ENCODE measurements at regions not wholly inside any gene's neighbourhood (a gene's known extent, or its start where the extent isn't known, plus 50 kb on each side); places are given as distances from the start of the nearest gene placed in this dataset.

DNA sequence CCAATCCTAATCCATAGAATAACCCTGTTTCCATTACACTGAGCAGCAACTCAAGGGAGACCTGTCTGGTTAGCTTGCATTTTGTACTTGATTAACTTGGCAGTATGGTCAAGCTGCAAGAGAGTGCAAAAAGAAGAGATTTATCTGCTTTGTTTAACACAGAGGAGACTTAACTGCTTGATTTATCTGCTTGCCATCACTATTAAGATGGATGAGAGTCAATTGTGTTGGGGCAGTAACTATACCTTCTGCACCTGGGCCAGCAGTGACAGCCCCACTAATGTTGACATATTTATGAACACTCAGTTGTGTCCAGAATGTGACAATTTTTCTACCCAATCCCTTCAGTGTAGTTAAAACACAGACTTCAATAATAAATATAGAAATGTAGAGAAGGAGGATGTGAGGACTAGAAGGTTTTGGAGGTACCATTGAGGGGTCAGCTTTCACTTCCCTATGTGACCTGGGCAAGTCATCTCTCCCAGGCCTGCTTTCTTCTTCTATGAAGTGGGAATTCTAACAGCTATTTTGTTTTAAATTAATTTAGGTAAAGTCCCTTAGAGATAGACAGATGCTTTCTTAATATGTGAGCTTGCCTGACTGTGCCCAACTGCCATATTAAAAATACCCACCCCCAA lies 159.1 kb upstream of the KCNK2 start:
- FAIRE-seq, result no peak

DNA sequence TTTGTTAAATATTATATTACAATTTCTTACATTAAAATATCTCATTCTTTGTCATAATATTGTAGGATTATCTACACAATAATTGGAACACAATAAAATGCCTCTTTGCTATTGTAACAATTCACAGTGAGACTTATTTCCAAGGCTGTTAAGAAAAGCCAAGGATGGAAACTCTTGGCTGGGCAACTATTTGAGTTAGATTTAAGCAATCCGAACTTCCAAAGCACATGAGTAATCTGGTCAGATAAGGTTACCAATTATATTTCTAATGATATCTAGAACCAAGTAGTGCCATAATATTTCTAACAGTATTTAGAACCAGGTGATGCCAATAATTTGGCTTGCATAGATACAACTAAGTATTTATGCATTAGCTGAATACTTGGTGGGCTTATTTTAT lies 154.7 kb upstream of the KCNK2 start:
- DNase-seq (ENCODE audit: insufficient read length, low spot score) (no peak), FAIRE-seq (no peak)

More for the DNA sequence above, 159.1 kb upstream of the KCNK2 start:
- no peak for DNase-seq (ENCODE audit: insufficient read length, low spot score)

DNA sequence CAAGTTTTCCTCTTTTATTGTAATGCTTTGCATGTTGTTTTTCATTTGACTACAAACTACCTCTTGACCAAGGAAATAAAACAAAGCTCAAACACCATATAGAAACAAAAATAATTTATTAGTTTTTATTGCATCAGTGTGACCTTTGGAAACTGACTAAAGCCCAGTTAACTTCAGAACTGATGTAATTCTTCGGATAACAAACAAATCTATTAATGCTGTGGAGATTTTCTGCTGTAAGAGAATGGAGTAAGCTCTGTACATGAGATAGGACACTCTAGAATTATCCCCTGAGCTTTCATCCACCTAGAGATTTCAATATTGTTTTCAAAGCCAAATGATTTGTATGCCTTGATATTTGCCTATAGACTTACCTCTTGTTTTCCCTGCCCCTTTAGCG lies 154.0 kb upstream of the KCNK2 start:
- no peak for FAIRE-seq
- DNase-seq (ENCODE audit: insufficient read length, low spot score), result no peak

DNA sequence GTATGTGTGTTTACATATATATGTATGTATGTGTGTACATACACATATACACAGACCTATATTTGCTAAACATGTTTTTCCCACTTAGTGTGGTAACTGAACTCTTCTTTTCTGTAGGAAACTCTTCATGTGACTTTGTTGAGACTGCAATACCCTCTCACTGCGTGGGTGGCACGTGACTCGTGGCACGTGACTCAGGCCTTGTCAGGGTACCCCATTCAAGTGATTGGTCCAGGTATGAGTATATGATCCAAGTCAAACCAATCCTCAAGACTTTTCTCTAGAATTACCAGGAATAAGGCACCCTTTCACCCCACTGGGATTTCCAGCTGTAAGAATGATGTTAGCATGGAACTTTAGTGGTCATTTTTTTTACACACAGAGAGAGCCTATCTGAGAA lies 149.2 kb upstream of the KCNK2 start:
- DNase-seq (ENCODE audit: insufficient read length, low spot score), result no peak
- FAIRE-seq, result no peak

DNA sequence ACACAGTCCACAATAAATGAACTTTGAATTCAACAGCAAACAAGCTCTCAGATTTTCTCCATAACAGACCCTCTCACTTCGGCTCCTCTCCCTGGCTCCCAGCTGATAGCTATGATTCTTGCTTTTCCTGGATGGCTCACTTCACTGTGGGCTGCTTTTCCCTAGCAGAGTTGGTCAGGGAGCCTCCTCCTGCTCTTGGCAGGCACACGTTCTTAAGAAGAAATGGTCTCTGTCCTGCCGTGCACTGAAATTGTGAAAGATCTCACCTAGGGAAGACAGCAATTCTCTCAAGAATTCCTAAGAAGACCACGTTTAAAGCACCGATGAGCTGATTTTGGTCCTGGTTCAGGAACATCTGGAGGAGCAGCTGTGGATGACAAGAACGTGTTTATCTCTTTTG lies 148.5 kb upstream of the KCNK2 start:
- FAIRE-seq, result no peak
- DNase-seq (ENCODE audit: insufficient read length, low spot score), result no peak

DNA sequence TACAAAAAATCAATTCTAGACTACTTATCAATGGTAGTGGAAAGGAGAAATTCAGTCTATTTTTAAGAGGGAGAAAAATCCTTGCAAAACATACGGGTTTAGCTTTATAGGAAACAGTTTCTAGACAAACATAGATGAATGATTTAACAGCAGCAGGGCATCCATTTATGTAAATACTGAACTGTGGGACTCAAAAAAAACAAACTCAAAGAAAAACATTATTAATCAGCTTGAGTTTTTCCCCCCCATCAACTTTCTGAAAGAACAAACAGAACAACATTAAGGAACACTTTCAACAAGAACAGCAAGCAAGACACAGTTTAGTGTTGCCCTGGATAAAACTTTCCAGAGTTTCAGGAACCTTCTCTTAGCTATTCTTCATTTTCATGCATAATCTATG lies 147.3 kb upstream of the KCNK2 start:
- DNase-seq (ENCODE audit: insufficient read length, low spot score) (no peak), FAIRE-seq (no peak)

DNA sequence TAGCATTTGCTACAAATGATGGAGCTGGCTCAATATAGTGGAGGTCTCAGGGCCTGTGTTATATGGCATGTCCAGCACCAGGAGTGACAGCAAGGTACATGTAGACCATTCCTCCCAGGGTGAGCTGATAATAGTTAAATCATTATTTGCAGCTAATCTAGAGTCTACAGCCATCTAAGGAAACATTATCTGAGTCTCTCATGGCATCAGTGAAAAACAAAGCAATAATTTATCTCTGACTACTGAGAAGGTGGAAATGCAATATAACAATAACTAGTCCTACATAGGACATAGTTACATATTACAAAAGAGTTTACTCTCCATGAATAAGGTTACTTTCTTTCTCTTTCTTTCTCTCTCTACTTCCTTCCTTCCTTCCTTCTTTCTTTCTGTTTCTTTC lies 143.4 kb upstream of the KCNK2 start:
- DNase-seq (ENCODE audit: insufficient read length, low spot score) (no peak), FAIRE-seq (no peak)

DNA sequence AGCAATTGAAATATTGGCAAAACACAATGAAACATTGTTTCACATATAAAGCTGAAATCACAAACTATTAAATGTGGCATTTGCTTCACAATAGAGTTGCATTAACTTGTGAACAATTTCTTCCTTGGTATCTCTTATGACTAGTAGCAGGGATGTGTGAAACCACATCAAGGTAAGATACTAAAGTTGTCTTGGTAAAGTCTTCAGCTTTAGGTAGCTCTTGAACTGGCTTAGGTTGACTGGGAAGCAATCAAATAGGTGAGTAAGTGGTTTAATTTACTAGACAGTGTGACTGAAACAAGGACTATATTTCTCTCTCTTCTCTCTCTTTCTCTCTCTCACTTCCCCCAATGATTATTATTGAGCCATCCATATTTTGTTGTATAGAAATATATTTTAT lies 141.5 kb upstream of the KCNK2 start:
- no peak for FAIRE-seq

DNA sequence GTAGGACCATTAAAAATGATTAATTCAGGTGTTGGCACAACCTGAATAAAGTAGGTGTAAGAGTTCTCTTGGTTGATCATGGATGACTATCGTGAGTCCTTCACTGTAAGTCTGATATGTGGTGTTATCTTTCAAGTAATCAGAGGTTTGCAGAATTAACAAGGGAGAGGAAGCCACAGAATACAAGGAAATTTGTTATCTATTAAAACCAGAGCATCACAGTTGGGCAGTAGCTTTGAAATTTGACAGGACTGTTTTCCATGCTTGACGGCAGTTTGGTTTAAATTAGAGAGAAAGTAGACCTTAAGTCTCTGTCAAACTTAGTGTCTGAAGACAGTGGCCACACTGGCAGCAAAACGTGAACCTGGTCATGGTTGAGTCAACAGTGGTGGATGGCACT lies 139.5 kb upstream of the KCNK2 start:
- DNase-seq (ENCODE audit: insufficient read length, low spot score) (no peak), FAIRE-seq (no peak)

More for the DNA sequence above, 141.5 kb upstream of the KCNK2 start:
- no peak for DNase-seq (ENCODE audit: insufficient read length, low spot score)

DNA sequence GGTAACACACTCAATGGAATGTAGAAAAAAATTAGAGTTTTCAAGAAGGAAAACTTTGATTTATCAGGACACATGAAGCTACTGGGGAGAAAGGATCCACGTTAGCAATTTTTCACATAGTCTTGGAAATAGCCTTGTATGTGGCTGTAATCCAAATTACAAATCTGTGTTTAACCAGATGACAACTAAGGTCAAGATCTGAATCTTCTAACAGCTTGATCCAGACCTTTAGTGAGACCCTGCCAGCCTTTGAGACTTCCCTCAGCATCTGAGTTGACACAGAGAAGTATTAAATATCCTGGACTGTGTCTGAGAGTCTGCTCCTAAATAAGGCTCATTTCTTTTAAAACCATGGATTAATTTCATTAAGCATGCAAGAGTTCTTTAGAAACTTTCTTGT lies 135.9 kb upstream of the KCNK2 start:
- FAIRE-seq (no peak), DNase-seq (ENCODE audit: insufficient read length, low spot score) (no peak)

DNA sequence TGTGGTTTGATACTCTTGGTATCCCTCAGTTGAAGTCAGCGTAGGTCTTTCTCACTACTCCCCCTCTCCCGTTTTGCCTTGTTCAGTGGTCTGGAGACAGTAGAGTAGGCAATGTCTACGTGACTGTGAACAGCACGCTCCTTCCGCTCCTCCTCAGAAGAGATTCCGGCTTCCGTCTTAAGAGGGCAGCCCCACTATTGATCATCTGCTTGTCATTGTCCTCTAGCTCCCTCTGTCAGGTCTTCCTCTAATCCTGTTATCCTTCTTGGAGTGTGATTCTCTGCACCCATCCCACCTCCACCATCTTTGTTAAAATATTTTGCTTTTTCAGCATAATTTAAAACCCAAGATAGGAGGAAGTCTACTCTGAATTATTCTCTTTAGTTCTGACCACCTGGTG lies 129.9 kb upstream of the KCNK2 start:
- DNase-seq (ENCODE audit: insufficient read length, low spot score) (no peak), FAIRE-seq (no peak)

DNA sequence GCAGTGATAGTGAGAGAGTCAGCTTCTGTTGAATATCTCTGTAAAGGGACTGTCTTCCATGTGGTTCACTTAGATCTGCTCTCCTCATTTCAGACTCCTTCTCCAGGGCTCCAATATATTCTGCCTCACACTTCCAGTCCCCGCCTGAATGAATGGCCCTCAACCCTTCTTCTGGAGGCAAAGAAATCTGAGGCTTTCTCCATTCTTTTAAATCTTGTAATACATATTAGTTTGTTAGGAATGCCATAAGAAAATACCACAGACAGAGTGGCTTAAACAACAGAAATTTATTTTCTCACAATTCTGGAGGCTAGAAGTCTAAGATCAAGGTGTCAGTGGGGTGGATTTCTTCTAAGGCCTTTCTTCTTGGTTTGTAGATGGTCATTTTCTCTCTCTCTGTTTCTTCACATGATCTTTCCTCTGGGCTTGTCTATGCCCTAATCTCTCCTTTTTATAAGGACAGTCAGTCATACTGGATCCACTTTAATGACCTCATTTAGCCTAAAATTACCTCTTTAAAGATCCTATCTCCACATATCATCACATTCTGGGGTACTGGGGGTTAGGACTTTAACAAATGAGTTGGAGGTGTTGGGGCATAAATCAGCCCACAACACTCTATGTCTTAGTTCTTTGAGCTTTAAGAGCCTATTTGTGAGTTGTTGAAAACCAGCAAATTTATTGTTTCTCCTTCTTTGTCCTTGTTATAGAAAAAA lies 128.5 kb upstream of the KCNK2 start:
- FAIRE-seq (no peak), DNase-seq (ENCODE audit: insufficient read length, low spot score) (no peak)

DNA sequence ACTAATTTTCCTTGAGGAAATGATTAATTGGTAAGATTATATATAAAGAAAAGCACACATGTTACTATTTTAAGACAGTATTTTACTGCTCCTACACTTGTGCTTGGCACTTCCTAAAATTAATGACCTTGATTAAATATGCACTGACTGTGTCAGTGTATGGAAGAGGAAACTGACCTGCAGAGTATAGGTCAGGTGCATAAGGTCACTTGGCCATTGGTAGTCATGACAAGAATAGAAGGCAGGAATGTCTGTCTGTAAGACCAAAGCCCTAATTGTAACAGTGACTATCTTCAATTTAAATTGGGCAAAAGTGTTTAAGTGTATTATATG lies 128.0 kb upstream of the KCNK2 start:
- DNase-seq (ENCODE audit: insufficient read length, low spot score) (no peak), FAIRE-seq (no peak)

DNA sequence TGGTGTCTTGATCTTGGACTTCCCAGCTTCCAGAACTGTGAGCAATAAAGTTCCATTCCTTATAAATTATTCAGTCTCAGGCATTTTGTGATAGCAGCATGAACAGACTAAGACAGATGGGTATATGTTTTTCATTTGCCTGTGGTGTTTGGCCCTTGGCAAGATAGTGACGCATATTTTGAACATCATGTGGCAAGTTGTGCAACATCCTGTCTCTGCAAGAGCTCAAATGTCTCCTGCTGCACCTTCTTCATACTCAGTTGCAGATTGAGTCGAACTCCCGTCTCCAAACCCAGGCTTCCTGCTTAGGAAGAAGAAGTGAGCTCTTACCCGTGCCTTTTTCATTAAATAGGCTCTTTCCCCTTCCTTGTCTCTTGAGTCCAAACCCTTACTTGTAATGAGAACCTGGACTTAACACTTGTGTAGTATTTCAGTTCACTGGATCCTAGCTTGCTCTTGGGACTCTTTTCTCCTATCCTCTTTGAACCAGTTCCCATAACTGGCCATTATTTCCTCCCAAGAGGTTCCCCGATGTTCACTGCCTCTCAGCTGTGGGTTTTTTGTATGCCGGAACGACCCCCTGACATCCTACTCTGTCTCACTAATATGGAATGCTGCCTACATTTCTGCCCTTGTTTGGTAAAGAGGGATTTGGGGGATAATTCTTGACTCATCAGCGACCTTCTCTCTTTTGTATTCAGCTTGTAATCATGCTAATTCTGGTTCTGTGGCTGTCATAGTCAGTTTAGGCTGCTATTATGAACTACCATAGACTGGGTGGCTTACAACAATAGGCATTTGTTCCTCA lies 125.0 kb upstream of the KCNK2 start:
- peak; percentile 60 for DNase-seq (ENCODE audit: insufficient read length, low spot score)

DNA sequence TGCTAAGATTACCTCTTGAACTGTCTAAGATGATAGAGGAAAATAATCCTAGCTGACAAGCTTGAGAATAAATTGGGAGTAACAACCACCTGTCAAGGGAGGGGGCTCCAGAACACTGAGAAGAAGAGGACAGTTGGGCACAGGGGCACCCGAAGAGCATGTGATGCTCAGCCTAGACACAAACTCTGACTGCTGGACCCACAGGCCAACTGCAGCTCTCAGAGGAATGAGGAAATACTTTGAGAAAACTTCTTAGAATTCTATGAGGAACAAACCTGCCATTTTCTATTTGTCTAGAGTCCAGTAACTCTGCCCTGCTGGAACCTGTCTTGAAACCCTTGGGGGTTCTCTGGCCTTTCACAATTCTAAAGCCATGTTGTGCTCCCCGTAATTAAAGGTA lies 124.1 kb upstream of the KCNK2 start:
- DNase-seq (ENCODE audit: insufficient read length, low spot score), result no peak
- FAIRE-seq, result no peak

More for the DNA sequence above, 125.0 kb upstream of the KCNK2 start:
- FAIRE-seq, result peak; percentile 91

DNA sequence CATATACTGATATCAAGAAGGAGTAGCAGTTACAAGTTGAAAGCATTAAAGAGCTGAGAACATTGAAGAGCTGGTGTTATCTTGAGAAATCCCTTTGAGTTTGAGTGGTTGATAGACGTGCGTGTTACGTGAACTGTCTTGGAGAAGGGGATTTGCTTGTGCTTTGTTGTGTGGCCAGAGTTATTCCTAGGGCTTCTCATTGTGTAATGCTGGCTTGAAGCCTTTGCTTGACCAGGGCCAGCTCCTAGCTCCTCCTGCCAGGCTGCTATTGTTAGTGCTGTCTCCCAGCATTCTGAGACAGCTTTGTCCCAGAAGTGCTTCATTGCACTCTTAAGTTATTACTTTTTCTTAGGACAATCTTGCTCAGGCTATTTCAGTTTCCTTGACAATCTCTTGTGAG lies 116.2 kb upstream of the KCNK2 start:
- FAIRE-seq, result no peak
- no peak for DNase-seq (ENCODE audit: insufficient read length, low spot score)

DNA sequence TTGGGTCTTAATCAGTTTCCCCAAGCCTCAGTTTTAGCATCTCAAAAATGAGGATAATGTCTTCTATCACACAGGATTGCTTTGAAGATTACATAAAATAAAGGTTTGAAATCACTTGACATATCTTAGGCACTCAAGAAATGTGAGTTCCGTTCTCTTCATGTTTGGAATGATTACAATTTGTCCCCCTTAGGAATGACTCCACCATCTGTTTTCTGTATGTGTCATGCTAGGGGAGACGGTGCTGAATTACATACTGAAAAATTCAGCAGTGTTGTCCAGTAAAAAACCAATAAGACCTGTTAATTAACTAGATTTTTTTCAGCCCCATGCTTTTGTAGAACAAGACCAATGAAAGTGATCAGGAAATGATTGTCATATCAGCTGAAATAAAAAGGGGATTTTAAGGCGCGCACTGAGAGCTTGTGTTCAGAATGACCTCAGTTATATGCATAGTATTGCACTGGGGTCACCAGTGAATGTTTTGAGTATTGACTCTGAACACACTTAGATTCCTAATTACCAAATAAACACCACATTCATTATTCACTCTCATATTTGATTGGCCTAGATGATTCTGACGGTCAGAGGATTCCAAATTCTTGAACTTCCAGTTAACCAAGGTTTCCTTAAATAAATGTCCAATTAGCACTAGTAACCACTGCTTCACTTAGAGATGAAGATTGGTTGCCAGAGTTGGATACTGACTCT lies 114.5 kb upstream of the KCNK2 start:
- FAIRE-seq, result no peak

DNA sequence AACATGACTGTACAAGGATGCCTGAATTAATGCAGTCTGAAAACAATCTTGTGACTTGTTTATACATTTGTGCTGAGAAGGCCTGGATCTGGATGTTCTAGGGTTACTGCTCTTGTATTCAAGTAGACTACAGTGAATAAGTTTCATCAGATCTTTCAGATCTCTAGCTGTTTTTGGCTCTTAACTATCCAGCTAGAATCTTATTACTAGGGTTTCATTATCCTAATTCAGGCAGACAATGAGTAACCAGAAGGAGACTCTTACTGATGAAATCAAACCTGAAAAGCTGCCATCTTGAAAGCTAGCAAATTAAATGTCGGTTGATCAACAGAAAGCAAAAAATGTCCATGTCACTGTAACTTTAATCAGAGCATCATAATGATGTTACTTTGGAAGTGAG lies 112.5 kb upstream of the KCNK2 start:
- DNase-seq (ENCODE audit: insufficient read length, low spot score), result no peak
- no peak for FAIRE-seq

More for the DNA sequence above, 114.5 kb upstream of the KCNK2 start:
- DNase-seq (ENCODE audit: insufficient read length, low spot score), result no peak

DNA sequence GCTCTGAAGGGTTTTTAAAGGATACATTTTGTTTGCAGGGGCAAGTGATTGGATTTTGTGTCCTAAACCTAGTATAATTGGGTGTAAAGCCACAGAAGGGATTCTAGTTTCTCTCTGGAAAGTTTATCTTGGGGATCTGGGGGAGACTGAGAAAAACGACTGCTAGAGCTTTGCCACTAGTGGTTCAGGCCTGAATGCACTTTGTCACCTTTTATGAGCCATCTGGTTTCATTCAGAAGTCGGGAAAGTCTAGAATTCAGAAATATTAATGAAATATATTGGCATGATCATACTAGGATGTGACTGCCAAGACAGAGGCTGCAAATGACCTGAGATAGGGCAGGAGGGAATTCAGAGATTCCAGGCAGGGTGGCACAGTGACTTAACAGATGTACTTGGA lies 111.5 kb upstream of the KCNK2 start:
- DNase-seq (ENCODE audit: insufficient read length, low spot score) (no peak), FAIRE-seq (no peak)

DNA sequence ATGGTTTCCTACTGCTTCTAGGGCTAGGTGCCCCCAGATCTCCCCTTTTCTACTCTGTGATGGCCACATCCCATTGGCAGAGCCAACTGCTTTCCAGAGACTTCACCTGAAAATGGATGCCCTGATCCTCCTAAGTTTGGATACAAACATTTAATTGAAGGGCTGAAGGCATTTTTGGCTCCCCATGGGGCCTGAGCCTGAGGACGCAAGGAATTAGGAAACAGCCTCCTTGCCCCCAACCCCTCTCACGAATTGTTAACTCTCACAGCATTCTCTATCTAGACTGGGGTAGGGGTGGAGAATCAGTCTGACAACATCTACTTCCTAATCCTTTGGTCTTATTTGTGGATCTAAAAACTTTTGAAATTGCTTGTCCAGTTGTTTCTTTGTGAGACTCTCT lies 108.5 kb upstream of the KCNK2 start:
- DNase-seq (ENCODE audit: insufficient read length, low spot score) (no peak), FAIRE-seq (no peak)

DNA sequence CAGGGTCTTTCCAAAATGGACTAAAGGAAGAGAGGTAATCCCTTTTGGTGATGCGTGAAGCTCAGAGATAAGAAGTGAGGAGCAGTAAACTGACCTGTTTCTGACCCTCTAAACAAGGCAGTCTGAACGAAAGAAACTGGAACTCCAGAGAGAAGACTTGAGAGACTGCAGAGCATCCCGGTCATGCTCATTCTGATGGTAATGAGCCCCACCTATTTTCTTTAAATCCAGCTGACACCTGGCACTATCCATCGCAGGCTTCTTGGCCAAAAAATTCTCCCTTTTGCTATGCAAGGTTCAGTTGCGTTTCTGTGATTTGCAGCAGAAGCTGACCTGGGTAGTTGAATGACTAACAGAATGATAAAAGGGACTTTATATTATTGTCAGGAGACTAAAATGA lies 105.9 kb upstream of the KCNK2 start:
- DNase-seq (ENCODE audit: insufficient read length, low spot score), result no peak
- FAIRE-seq, result no peak

Measured in HTR-8/SVneo (cell line).